OCI-M2 (cell line): ENCODE measurements at regions not wholly inside any gene's neighbourhood (a gene's known extent, or its start where the extent isn't known, plus 50 kb on each side); places are given as distances from the start of the nearest gene placed in this dataset.
A peak's percentile ranks its signal among the peaks of the same experiment; 100 is the strongest.

ENCODE experiments used
- DNase-seq: peaks from one replicate; lab custom pipeline; 2025; ENCODE audit not compliant: unreplicated experiment; lab: John Stamatoyannopoulos, UW

GRCh38 chr22:34045311-34045710 is 125.0 kb upstream of the LARGE1 start:
- DNase-seq = no peak

DNA sequence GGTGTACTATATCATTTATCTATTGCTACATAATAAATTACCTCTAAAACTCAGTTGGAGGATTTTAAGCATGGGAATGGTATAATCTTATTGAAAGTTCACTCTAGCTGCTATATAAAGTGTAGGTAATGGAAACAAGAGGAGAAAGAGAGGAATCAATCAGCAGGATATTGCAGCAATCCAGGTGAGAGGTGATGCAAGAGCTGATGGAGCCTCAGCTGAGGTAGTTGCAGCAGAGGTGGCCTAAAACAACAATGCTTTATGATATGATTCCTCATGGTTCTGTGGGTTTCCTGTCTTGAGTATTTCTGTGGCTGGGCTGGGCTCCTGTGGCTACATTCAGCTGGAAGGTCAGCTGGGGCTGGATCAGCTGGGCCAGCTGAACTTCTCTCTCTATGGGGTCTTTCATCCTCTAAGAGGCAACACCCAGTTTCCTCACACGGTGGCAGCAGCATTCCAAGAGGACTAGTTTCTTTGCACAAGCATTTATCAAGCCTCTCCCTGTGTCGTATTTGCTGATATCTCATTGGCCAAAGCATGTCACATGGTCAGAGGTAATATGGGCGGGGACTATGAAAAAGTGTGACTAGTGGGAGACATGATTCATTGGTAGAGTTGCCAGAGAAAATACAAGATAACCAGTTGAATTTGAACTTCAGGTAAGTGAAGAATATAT is 135.4 kb upstream of the LARGE1 start:
- peak; percentile 0 for DNase-seq

DNA sequence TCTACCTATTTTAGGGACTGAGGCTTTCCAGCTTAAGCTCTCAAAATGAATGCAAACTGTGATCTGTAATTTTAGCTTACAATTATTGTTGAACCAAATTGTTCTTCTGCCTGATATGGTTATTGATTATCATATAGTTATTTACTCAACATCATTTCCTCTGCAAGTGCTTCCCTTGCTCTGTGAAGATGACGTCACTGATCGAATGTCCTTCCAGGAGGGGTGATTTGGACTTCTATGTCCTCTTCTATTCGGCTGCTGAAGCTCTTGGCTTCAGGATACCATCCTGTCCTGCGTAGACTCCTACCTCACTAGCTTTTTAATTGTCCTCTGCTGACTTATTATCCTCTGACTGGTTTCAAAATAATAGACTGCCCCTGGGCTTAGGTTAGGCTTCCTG is 137.4 kb upstream of the LARGE1 start:
- no peak for DNase-seq

DNA sequence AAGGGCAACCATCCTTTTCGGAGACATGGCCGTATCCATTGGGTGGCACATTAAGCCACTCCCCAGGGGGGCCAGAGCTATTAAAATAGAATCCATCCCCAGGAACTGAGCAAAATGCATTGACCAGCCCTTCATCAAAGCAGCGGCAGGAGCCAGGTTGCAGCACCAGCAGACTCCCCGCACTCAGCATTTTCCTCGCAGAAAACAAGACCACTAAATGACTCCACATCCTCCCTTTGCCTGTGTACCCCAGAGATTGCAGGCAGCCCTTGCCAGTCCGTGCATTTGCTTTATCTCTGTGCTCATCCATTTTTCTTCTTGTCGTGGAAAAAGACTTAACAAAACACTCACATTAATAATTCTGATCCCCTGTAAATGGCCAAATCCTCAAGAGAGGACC is 144.4 kb upstream of the LARGE1 start:
- DNase-seq = no peak

DNA sequence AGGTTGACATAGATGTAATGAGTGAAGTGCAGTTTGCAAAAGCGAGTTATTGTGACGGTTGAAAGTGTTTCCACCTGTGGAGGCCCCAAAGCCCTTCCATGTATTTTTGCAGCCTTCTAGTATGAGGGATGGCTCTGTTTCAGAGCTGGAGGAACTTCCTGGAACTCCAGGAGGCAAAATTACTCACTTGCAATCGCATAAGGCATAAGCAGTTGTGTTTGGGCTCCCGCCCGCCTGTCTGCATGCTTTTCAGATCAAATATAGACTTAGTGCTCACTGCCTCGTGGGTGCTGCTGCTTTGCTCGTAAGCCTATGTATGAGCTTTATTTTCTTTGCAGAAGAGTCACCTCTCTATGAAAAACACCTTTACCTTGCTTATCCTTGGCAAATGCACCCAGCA is 146.8 kb upstream of the LARGE1 start:
- DNase-seq = no peak

GRCh38 chr22:34068001-34068400 is 147.7 kb upstream of the LARGE1 start:
- no peak for DNase-seq

- no peak for DNase-seq
These were observed 149.8 kb upstream of the LARGE1 start for GRCh38 chr22:34070051-34070450.

DNA sequence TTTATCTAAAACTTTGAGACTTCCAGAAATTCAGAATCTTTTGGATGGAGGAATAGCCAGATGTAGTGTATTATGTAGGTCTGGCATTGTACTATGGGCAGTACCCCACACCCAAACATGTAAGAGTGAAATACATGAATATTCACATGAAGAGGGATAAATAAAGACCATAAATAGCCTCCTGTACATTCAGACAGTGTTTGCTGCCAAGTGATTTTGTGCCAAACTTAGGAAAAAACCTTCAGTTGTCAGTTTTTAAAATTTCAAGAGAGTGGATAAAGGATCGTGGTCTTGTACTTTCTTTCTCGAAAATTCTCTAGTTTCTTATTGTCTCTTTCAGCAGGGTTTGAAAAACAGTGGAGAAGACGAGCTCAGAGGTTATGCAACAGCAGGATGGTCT is 150.3 kb upstream of the LARGE1 start:
- DNase-seq = no peak

- no peak for DNase-seq
These were observed 152.3 kb upstream of the LARGE1 start for GRCh38 chr22:34072585-34072984.

GRCh38 chr22:34080433-34080832 is 160.2 kb upstream of the LARGE1 start:
- no peak for DNase-seq

- DNase-seq = no peak
These were observed 176.5 kb upstream of the LARGE1 start for GRCh38 chr22:34096770-34097169.

DNA sequence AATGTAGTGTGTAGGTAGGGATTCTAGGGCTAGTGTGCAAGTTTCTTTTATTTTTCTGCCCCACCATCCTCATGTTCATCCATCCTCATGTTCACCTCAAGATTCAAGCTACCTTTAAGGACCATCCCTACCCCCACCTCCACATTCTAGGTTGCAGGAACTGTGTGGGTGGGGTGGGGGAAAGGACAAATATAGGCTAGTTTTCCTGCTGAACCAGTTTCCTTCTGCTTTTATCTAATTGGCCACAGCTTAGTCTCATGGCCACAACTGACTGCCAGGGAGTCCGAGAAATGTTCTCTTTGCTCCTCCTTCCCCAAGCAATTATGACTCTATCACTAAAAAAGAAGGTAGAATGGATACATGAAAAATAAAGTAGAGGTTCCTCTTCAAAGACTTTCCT is 179.0 kb upstream of the LARGE1 start:
- DNase-seq = no peak

GRCh38 chr22:34102633-34103032 is 182.4 kb upstream of the LARGE1 start:
- DNase-seq = no peak

- no peak for DNase-seq
These were observed 185.3 kb upstream of the LARGE1 start for GRCh38 chr22:34105461-34106062.

DNA sequence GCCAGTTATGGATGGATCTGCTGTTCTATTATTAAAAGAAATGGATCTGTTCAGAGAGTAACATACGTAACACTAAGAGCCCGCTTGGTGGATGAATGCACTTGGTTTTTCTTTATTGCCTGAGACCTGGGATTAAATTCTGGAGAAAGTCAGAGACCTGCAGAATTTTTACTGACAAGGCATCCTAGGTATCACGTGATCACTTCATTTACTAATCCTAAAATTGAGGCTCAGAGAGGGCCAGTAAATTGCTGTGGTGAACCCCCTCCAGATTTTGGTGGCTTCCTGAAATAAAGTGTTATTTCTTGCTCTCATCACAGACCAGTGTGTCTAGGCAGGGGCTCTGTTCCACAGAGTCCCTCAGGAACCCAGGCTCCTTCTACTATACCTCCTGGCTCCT is 187.9 kb upstream of the LARGE1 start:
- no peak for DNase-seq

DNA sequence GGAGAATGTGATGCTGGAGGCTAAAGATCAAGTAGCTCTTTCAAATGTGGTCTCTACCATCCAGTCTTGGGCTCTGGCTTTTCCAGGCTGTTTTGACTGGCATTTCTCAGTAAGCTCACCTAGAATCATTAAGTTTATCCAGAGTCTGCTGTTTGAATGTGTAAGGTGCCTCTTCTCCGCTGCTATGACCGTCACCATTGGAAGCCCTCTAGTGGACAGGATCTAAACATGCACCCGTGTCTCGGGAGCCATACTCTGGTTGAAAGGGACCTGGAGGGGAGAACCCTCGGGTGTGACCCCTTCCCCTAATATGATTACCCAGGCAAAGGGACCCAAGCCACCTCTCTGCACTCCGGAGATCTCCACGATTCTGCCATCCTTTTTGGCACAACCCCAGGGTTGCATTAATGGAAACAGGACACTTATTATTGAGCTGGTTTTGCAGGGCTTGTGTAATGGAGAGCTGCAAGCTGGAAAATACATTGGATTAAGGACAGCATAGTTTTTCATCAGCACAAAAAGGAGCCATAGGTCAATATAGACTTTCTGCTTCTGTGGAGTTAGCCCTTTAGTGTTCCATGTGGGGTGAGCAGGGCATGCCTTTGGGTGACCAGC is 191.0 kb upstream of the LARGE1 start:
- DNase-seq = no peak

- DNase-seq = no peak
These were observed 193.1 kb upstream of the LARGE1 start for GRCh38 chr22:34113381-34113780.

GRCh38 chr22:34114406-34114805 is 194.1 kb upstream of the LARGE1 start:
- no peak for DNase-seq

- DNase-seq = no peak
These were observed 195.4 kb upstream of the LARGE1 start for GRCh38 chr22:34115722-34116121.

GRCh38 chr22:34116126-34116525 is 195.8 kb upstream of the LARGE1 start:
- DNase-seq = no peak

DNA sequence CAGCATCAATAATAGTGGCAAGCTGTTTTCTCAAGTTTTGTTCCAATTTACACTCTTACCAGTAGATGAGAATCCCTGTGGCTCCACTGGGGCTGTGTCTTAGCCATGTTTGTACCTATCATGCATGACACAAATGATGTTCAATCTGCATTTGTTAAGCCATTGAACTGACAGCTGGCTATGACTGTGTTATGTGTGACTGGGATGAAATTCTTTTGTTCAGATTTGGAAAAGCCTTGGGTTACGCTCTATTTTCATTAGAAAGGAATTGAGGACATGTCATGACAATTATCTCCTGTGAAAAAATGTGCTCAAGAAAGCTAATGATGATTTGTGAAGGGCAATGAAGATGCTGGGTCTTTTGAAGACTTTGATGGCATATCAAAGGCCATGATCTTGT is 201.8 kb upstream of the LARGE1 start:
- no peak for DNase-seq

- no peak for DNase-seq
These were observed 209.6 kb upstream of the LARGE1 start for GRCh38 chr22:34129691-34130486.
